IMR-90 (cell line): ENCODE measurements at regions not wholly inside any gene's neighbourhood (a gene's known extent, or its start where the extent isn't known, plus 50 kb on each side); places are given as distances from the start of the nearest gene placed in this dataset.
A peak's percentile ranks its signal among the peaks of the same experiment; 100 is the strongest.

Experiments
- ATAC-seq: fragments of 200-7000 bp; cut with Tn5 transposase; 2 replicates; pipeline ENCODE4 v1.9.1; 2020; ENCODE audit warnings: low read depth, mild to moderate bottlenecking, moderate library complexity
- BruUV-seq: library from RNA; stranded (reverse); fragments of 400-500 nt; replicated peaks from 2 replicates; lab custom pipeline; 2021; lab: Mats Ljungman, UMichigan
- CTCF ChIA-PET: fragments of 300-600 bp; formaldehyde crosslinking; extraction: SDS; loops from one replicate; lab custom pipeline; 2021; ENCODE audit warnings: antibody characterized with exemption; lab: Yijun Ruan, JAX
- POLR2A ChIA-PET: fragments of 300-600 bp; sonication (Branson Sonifier 250); formaldehyde crosslinking; loops from one replicate; lab custom pipeline; 2022; ENCODE audit warnings: antibody characterized with exemption; ENCODE audit not compliant: unreplicated experiment; lab: Charles Lee
- DNase-seq: peaks from one replicate; pipeline ENCODE4 v3.0.0; 2013
- H2AFZ ChIP-seq: replicated peaks from 2 replicates; pipeline ENCODE3; 2013; ENCODE audit warnings: low read length, mild to moderate bottlenecking; ENCODE audit not compliant: poor library complexity
- H2AK5ac ChIP-seq: 2 replicates; pipeline ENCODE4 v1.6.1; 2013; ENCODE audit warnings: low read depth, low read length, inconsistent platforms
- H2AK9ac ChIP-seq: replicated peaks from 2 replicates; pipeline ENCODE3; 2013; ENCODE audit warnings: mild to moderate bottlenecking, low read depth, low read length, moderate library complexity; ENCODE audit not compliant: poor library complexity
- H2BK120ac ChIP-seq: 2 replicates; pipeline ENCODE4 v1.6.1; 2013; ENCODE audit warnings: low read depth, low read length, inconsistent platforms
- H2BK15ac ChIP-seq: 3 replicates; pipeline ENCODE4 v1.6.1; 2013; ENCODE audit warnings: low read depth, low read length, inconsistent platforms
- H2BK20ac ChIP-seq: 2 replicates; pipeline ENCODE4 v1.6.1; 2013; ENCODE audit warnings: low read depth, mild to moderate bottlenecking, inconsistent platforms, low read length, moderate library complexity
- H2BK5ac ChIP-seq: 2 replicates; pipeline ENCODE4 v1.6.1; 2013; ENCODE audit warnings: mild to moderate bottlenecking, low read depth, low read length, inconsistent platforms; ENCODE audit not compliant: poor library complexity, severe bottlenecking
- H3K14ac ChIP-seq: replicated peaks from 2 replicates; pipeline ENCODE4 v1.6.1; 2013; ENCODE audit warnings: low read depth, low read length, inconsistent platforms
- H3K18ac ChIP-seq: 2 replicates; pipeline ENCODE4 v1.6.1; 2013; ENCODE audit warnings: low read depth, low read length, control low read depth
- H3K23ac ChIP-seq: 2 replicates; pipeline ENCODE4 v1.6.1; 2013; ENCODE audit warnings: low read depth, low read length, inconsistent platforms
- H3K27ac ChIP-seq: 2 replicates; pipeline ENCODE4 v1.5.1; 2013; ENCODE audit warnings: mild to moderate bottlenecking, control low read depth, low read length; ENCODE audit not compliant: insufficient read depth
- H3K27me3 ChIP-seq: 2 replicates; pipeline ENCODE4 v1.6.1; 2013; ENCODE audit warnings: low read length; ENCODE audit not compliant: control insufficient read depth, insufficient read depth
- H3K36me3 ChIP-seq: 2 replicates; pipeline ENCODE4 v1.6.1; 2013; ENCODE audit warnings: low read length, mixed read lengths; ENCODE audit not compliant: control insufficient read depth, insufficient read depth
- H3K4ac ChIP-seq: 2 replicates; pipeline ENCODE4 v1.6.1; 2013; ENCODE audit warnings: low read depth, low read length, inconsistent platforms
- H3K4me1 ChIP-seq: 2 replicates; pipeline ENCODE4 v1.6.1; 2013; ENCODE audit warnings: low read length, mixed read lengths; ENCODE audit not compliant: control insufficient read depth, insufficient read depth
- H3K4me2 ChIP-seq: 2 replicates; pipeline ENCODE4 v1.6.1; 2013; ENCODE audit warnings: low read depth, mild to moderate bottlenecking, control low read depth, low read length, moderate library complexity
- H3K4me3 ChIP-seq: 2 replicates; pipeline ENCODE4 v1.5.1; 2013; ENCODE audit warnings: low read depth, mild to moderate bottlenecking, control low read depth, low read length, moderate library complexity; ENCODE audit not compliant: insufficient read depth
- H3K56ac ChIP-seq: 2 replicates; pipeline ENCODE4 v1.6.1; 2013; ENCODE audit warnings: low read length, inconsistent platforms; ENCODE audit not compliant: insufficient read depth; ENCODE audit errors: extremely low read depth
- H3K79me1 ChIP-seq, 2 experiments: 2 replicates each; pipeline ENCODE4 v1.6.1; 2013; ENCODE audit warnings: low read length in 2 of 2, inconsistent platforms in 1 of 2, low read depth in 1 of 2
- H3K9ac ChIP-seq: 2 replicates; pipeline ENCODE4 v1.6.1; 2013; ENCODE audit warnings: low read depth, low read length, control low read depth
- H3K9me1 ChIP-seq: 2 replicates; pipeline ENCODE4 v1.6.1; 2013; ENCODE audit warnings: low read length, inconsistent platforms; ENCODE audit not compliant: insufficient read depth
- H3K9me3 ChIP-seq: 2 replicates; pipeline ENCODE4 v1.6.1; 2013; ENCODE audit warnings: low read length; ENCODE audit not compliant: control insufficient read depth, insufficient read depth
- H4K20me1 ChIP-seq: 2 replicates; pipeline ENCODE4 v1.6.1; 2013; ENCODE audit warnings: low read length, inconsistent platforms; ENCODE audit not compliant: insufficient read depth
- H4K5ac ChIP-seq: 2 replicates; pipeline ENCODE4 v1.6.1; 2013; ENCODE audit warnings: mild to moderate bottlenecking, low read depth, low read length, control low read depth
- H4K8ac ChIP-seq, 2 experiments: 2 replicates each; pipeline ENCODE4 v1.6.1; 2013; ENCODE audit warnings: low read depth in 2 of 2, low read length in 2 of 2, control low read depth in 1 of 2, inconsistent platforms in 1 of 2
- H4K91ac ChIP-seq: 2 replicates; pipeline ENCODE4 v1.6.1; 2013; ENCODE audit warnings: low read depth, low read length, inconsistent platforms; ENCODE audit not compliant: insufficient read depth
- BHLHE40 ChIP-seq: fragments of 150-350 bp; IDR thresholded peaks from 2 replicates; pipeline ENCODE4 v1.6.1; 2016; ENCODE audit warnings: mild to moderate bottlenecking, low read depth, low read length
- CTCF ChIP-seq: conservative IDR thresholded peaks from 2 replicates; pipeline ENCODE4 v1.5.1; 2012; ENCODE audit warnings: mild to moderate bottlenecking, low read depth, low read length, improper control_type of control experiment
- ELK1 ChIP-seq: fragments of 150-350 bp; IDR thresholded peaks from 2 replicates; pipeline ENCODE4 v1.6.1; 2016; ENCODE audit warnings: low read depth, mild to moderate bottlenecking, low read length, moderate library complexity, borderline replicate concordance
- FOS ChIP-seq: fragments of 150-350 bp; IDR thresholded peaks from 2 replicates; pipeline ENCODE4 v1.6.1; 2016; ENCODE audit warnings: low read depth, low read length
- MAFK ChIP-seq: IDR thresholded peaks from 2 replicates; pipeline ENCODE4 v1.6.1; 2012; ENCODE audit warnings: low read depth, low read length, improper control_type of control experiment
- MXI1 ChIP-seq: IDR thresholded peaks from 2 replicates; pipeline ENCODE4 v1.6.1; 2012; ENCODE audit warnings: low read depth, mild to moderate bottlenecking, low read length, moderate library complexity, borderline replicate concordance
- NFE2L2 ChIP-seq: fragments of 150-350 bp; IDR thresholded peaks from 2 replicates; pipeline ENCODE4 v1.6.1; 2016; ENCODE audit warnings: low read depth, mild to moderate bottlenecking, low read length
- POLR2A ChIP-seq: IDR thresholded peaks from 2 replicates; pipeline ENCODE4 v1.6.1; 2012; ENCODE audit warnings: mild to moderate bottlenecking, low read depth, low read length
- RAD21 ChIP-seq: IDR thresholded peaks from 2 replicates; pipeline ENCODE4 v1.6.1; 2012; ENCODE audit warnings: low read length, improper control_type of control experiment
- RFX5 ChIP-seq: IDR thresholded peaks from 2 replicates; pipeline ENCODE4 v1.8.0; 2012; ENCODE audit warnings: low read depth, mild to moderate bottlenecking, low read length, moderate library complexity
- SMC3 ChIP-seq: fragments of 150-350 bp; IDR thresholded peaks from 2 replicates; pipeline ENCODE4 v1.6.1; 2016; ENCODE audit warnings: low read depth, mild to moderate bottlenecking, antibody characterized with exemption, low read length, moderate library complexity
- WGBS, 2 experiments: methylation state at CpG; one replicate each; pipeline versions ENCODE4 v1.1.5 to v1.1.7; 2013; ENCODE audit warnings: missing lambda C conversion rate in 2 of 2; ENCODE audit not compliant: insufficient read length in 1 of 2; ENCODE audit errors: extremely low coverage in 2 of 2; 5-methylcytosine and 5-hydroxymethylcytosine counted together
- dilution Hi-C: fragments of 300-500 bp; cut with HindIII; formaldehyde crosslinking; loops from one replicate; pipeline ENCODE4 v1.14.3; 2018; ENCODE audit warnings: low sequenced_read_pairs; ENCODE audit not compliant: unreplicated experiment
- in situ Hi-C: fragments of 300-500 bp; cut with MboI; formaldehyde crosslinking; loops from 3 replicates; pipeline ENCODE4 v1.14.3; 2019; ENCODE audit warnings: low sequenced_read_pairs, inconsistent platforms, mixed read lengths
- intact Hi-C: fragments of 100-400 bp; cut with micrococcal nuclease; formaldehyde crosslinking; loops from 2 replicates; pipeline ENCODE4 v1.10.0; 2022
- TF ChIP-seq, protein P1 (sequence below): fragments of 150-350 bp; IDR thresholded peaks from 2 replicates; pipeline ENCODE4 v1.6.1; 2017; ENCODE audit warnings: mild to moderate bottlenecking, antibody characterized with exemption, low read length, low read depth

GRCh38 chr2:176652300-176653182 is 383.3 kb downstream of the MTX2 start:
- Histone ChIP-seq H2AK9ac (no peak overlapping the region), H4K20me1 (no peaks in the 10 kb centered on the region), H3K9ac (no peak overlapping the region), H3K9me1 (no peaks in the 10 kb centered on the region), H3K9me3 (no peaks in the 10 kb centered on the region), H3K27ac (no peak overlapping the region), H3K14ac (no peak overlapping the region), H3K56ac (no peak overlapping the region), H3K4me2 (no peak overlapping the region), H3K18ac (no peak overlapping the region), H2AFZ (no peak overlapping the region), H3K36me3 (no peaks in the 10 kb centered on the region), H3K23ac (no peak overlapping the region), H4K91ac (no peak overlapping the region), H3K27me3 (no peaks in the 10 kb centered on the region; the same call in 1 of the 2 replicates), H3K4me3 (no peak overlapping the region), H3K4ac (no peak overlapping the region), H4K8ac (no peak overlapping the region), H2BK120ac (no peak overlapping the region), H2BK15ac (no peak overlapping the region), H2BK5ac (no peak overlapping the region), H3K4me1 (no peaks in the 10 kb centered on the region), H2AK5ac (no peak overlapping the region), H4K5ac (no peak overlapping the region), H3K79me1 (no peaks in the 10 kb centered on the region), H2BK20ac (no peak overlapping the region)
- ChIA-PET CTCF (interaction anchor here (0.6 to 3.7 kb wide), 17 partner anchors 8 to 962 kb away, joined by 3 to 20 read pairs (median 5); no protein-coding TSS in a partner anchor), POLR2A (no interaction called here)
- dilution Hi-C loops (no loop called here), in situ Hi-C loops (no loop called here), intact Hi-C loops (loop anchor here (1.0 to 10.0 kb wide), 3 partner anchors 495 to 1102 kb away; no protein-coding TSS in a partner anchor)
- TF ChIP-seq POLR2A (no peak), RFX5 (no peak), SMC3 (peak; percentile 68), ELK1 (no peak), CTCF (peak; percentile 68), NFE2L2 (no peak), MAFK (no peak), BHLHE40 (no peak), MXI1 (no peak), FOS (no peak), RAD21 (peak; percentile 55)
- TF ChIP-seq, protein P1, sequence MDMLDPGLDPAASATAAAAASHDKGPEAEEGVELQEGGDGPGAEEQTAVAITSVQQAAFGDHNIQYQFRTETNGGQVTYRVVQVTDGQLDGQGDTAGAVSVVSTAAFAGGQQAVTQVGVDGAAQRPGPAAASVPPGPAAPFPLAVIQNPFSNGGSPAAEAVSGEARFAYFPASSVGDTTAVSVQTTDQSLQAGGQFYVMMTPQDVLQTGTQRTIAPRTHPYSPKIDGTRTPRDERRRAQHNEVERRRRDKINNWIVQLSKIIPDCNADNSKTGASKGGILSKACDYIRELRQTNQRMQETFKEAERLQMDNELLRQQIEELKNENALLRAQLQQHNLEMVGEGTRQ = no peak
- no TSS peak for BruUV-seq
- DNase-seq = peak; percentile 54
- peak; percentile 46; the same call in 1 of the 2 replicates for ATAC-seq
- WGBS, 2 experiments = no CpG with 5 or more reads among the region's 9 CpGs
